ENCODE measurements at regions not wholly inside any gene's neighbourhood (a gene's known extent, or its start where the extent isn't known, plus 50 kb on each side); places are given as distances from the start of the nearest gene placed in this dataset.

DNA sequence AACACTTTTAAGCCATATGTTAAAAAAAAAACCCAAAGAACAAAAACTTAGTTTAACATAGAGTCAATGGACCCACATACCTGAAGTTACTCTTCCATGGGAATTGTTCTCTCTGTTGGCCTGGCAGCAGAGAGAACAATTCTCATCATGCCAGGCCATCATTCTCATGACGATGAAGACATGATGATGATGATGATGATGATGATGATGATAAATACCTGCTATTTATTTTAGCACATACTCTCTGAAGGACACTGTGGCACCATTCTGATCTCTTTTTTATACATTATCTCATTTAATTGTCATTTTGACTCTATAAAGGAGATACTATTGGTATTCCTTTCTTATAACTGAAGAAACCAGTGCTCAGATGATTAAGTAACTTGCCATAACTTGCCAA, 366.9 kb downstream of the MFSD1 start:
- no peak overlapping the region for H3K4me3 ChIP-seq (ENCODE audit: low read length)
- TF ChIP-seq, protein P1, sequence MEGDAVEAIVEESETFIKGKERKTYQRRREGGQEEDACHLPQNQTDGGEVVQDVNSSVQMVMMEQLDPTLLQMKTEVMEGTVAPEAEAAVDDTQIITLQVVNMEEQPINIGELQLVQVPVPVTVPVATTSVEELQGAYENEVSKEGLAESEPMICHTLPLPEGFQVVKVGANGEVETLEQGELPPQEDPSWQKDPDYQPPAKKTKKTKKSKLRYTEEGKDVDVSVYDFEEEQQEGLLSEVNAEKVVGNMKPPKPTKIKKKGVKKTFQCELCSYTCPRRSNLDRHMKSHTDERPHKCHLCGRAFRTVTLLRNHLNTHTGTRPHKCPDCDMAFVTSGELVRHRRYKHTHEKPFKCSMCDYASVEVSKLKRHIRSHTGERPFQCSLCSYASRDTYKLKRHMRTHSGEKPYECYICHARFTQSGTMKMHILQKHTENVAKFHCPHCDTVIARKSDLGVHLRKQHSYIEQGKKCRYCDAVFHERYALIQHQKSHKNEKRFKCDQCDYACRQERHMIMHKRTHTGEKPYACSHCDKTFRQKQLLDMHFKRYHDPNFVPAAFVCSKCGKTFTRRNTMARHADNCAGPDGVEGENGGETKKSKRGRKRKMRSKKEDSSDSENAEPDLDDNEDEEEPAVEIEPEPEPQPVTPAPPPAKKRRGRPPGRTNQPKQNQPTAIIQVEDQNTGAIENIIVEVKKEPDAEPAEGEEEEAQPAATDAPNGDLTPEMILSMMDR (conservative IDR thresholded peaks at IDR 0.05; ENCODE audit: low read depth, low read length): no peak
- no peak for DNase-seq (ENCODE audit: low read depth)

DNA sequence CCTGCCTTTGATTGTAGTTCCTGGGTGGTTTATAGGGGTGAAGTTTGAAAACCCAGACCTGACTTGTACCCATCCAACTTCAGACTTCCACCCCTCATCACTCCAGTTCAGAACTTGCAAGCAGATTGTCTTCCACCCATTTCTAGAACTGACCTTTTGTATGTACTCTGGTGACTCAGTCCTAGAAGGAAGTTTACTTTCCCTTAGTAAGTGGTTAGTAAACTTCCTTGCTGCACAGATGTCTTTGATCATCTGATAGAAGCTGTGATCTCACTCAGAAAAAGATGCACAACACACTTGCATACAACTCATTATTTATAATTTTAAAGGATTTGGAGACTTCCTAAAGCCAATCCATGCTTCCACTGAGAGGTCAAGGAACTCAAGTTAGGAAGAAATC, 368.0 kb downstream of the MFSD1 start:
- no peak for DNase-seq (ENCODE audit: low read depth)
- TF ChIP-seq, protein P1 (conservative IDR thresholded peaks at IDR 0.05; ENCODE audit: low read depth, low read length): no peak
- no peak overlapping the region for H3K4me3 ChIP-seq (ENCODE audit: low read length)

DNA sequence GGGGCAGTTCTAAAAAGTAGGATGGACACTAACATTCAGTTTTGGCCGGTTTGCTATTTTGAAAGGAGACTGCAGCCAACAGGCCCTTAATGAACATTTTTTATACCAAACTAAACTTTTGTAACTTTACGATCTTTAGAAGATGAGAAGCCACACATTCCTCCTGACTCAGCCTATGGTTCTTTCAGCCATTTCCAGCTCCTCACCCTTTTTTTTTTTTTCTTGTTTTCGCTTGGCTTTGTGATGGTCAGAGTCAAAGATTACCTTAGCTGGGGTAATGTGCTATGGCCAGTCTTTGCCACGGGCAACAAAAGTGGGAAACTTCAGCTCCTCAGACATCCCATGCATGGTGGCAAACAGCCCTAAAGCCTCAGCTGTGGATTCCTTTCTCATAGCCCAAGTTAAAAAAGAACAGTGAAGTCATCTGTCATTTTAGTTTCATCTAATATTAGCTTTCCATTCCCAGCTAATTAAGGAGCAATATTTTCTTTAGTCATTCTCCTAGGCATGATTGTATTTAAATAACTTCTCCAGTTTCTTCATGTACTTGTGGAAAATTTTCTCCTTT, 368.7 kb downstream of the MFSD1 start:
- DNase-seq (ENCODE audit: low read depth): no peak
- TF ChIP-seq, protein P1 (conservative IDR thresholded peaks at IDR 0.05; ENCODE audit: low read depth, low read length): no peak
- H3K4me3 ChIP-seq (ENCODE audit: low read length): no peak overlapping the region

DNA sequence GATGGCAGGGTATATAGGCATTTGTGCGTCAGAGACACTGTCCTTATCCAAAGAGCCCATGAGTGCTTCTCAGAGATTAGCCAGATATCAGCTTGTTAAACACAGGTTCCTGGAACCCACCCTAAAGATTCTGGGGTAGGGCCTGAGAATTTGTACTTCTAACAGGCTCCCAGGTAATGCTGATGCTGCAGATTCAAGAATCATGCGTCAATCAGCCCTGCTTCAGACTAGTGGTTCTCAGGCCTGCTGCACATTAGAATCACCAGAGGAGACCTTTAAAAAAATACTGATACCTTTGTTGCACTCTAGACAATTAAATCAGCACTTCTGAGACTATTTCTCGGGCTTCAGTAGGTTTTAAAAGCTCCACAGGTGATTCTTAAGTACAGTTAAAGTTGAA, 369.5 kb downstream of the MFSD1 start:
- no peak for DNase-seq (ENCODE audit: low read depth)
- TF ChIP-seq, protein P1 (conservative IDR thresholded peaks at IDR 0.05; ENCODE audit: low read depth, low read length): no peak
- no peak overlapping the region for H3K4me3 ChIP-seq (ENCODE audit: low read length)

DNA sequence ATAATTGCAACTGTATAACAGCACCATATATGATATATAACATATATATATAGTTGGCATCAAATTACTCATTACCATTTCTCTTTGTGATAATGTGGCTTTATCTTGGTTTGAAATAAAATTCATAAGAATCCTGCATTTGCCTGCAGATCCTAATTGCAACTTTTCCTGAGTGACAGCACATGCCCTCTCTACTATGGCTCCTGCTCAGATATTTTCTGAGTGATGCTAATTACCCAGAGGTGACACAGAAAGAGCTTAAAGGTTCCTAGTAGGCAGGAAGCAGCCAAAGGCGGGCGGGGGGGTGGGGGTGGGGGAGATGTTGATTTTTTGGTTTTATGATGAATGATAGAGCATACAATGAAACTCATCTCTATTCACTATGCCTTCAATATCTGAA, 370.6 kb downstream of the MFSD1 start:
- TF ChIP-seq, protein P1 (conservative IDR thresholded peaks at IDR 0.05; ENCODE audit: low read depth, low read length): no peak
- DNase-seq (ENCODE audit: low read depth): no peak
- no peak overlapping the region for H3K4me3 ChIP-seq (ENCODE audit: low read length)

DNA sequence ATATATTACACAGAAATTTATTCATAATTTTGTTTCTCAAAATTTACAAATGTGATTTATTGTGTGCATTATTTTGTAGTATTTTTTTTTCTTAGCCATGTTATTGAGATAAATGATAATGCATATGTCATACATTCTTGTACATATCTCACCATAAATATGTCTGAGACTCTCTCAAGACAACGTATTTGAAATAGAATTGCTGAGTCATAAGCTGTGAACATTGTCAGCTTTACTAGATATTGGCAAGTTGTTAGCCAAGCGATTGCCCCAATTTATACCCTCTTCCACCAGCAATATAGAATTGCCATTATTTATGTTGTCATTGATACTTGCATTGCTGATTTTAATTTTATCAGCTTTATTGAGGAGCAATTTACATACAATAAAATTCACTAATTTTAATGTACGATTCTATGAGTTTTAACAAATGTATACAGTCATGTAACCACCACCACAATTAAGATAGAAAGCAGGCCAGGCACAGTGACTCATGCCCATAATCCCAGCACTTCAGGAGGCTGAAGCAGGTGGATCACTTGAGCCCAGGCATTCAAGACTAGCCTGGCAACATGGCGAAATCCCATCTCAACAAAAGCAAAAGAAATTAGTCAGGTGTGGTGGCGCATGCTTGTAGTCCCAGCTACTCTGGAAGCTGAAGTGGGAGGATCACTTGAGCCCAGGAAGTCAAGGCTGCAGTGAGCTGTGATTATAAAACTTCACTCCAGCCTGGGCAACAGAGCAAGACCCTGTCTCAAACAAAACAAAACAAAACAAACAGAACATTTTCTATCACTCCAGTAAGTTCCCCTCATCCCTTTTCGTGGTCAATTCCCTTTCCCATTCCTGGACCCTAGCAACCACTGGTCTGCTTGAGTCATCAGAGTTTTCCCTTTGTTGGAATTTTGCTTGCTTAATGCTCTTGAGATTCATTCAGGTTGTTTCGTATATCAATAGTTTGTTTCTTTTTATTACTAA, 373.1 kb downstream of the MFSD1 start:
- no peak overlapping the region for H3K4me3 ChIP-seq (ENCODE audit: low read length)
- TF ChIP-seq, protein P1 (conservative IDR thresholded peaks at IDR 0.05; ENCODE audit: low read depth, low read length): no peak
- peak; percentile 59 for DNase-seq (ENCODE audit: low read depth)
